Upper lobe of left lung (tissue), 4 donors: ENCODE measurements at regions not wholly inside any gene's neighbourhood (a gene's known extent, or its start where the extent isn't known, plus 50 kb on each side); places are given as distances from the start of the nearest gene placed in this dataset.

ENCODE experiments used
- POLR2AphosphoS5 ChIP-seq, 2 donors: sonication (generic); formaldehyde crosslinking; IDR thresholded peaks; one replicate each; pipeline ENCODE4 v1.5.1; 2017; ENCODE audit warnings: antibody characterized with exemption in 2 of 2
- TF ChIP-seq, protein P1 (sequence below), 6 experiments: fragments of 450-650 bp in 4 of 6; fragments of 200-600 bp in 2 of 6; sonication (generic) in 2 of 6; IDR thresholded peaks; one replicate each; pipeline ENCODE4 v1.5.1; 2016 to 2019; ENCODE audit warnings: antibody characterized with exemption in 6 of 6

DNA sequence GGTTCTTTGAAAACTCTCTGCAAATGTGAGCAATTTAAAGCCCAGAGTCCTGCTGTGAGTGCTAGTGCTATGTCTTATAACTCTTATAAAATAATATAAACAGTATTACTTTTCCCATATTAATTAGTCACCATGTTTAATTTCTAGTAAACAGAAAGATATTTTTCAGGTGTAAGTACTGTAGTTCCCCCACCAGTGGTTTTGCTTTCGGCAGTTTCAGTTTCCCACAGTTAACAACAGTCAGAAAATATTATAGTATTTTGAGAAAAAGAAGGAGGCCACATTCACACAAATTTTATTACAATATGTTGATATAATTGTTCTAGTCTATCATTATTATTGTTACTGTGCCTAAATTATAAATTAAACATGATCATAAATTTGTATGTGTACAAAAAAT lies 800.5 kb downstream of the LRFN5 start:
- no peak for TF ChIP-seq POLR2AphosphoS5 (IDR thresholded peaks at IDR 0.05)
- TF ChIP-seq, protein P1, sequence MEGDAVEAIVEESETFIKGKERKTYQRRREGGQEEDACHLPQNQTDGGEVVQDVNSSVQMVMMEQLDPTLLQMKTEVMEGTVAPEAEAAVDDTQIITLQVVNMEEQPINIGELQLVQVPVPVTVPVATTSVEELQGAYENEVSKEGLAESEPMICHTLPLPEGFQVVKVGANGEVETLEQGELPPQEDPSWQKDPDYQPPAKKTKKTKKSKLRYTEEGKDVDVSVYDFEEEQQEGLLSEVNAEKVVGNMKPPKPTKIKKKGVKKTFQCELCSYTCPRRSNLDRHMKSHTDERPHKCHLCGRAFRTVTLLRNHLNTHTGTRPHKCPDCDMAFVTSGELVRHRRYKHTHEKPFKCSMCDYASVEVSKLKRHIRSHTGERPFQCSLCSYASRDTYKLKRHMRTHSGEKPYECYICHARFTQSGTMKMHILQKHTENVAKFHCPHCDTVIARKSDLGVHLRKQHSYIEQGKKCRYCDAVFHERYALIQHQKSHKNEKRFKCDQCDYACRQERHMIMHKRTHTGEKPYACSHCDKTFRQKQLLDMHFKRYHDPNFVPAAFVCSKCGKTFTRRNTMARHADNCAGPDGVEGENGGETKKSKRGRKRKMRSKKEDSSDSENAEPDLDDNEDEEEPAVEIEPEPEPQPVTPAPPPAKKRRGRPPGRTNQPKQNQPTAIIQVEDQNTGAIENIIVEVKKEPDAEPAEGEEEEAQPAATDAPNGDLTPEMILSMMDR (IDR thresholded peaks at IDR 0.05): no peak
